Cardiac fibroblast (primary cell): ENCODE measurements at regions not wholly inside any gene's neighbourhood (a gene's known extent, or its start where the extent isn't known, plus 50 kb on each side); places are given as distances from the start of the nearest gene placed in this dataset.

Experiments
- DNase-seq, 2 donors: peaks; one replicate each; pipeline versions ENCODE4 v3.0.0 to v3.0.0-alpha.2; 2010; ENCODE audit warnings: low read depth in 2 of 2
- H3K4me3 ChIP-seq, 2 donors: replicated peaks in 1 of 2; 1 replicate in 1 of 2; 2 replicates in 1 of 2; pipeline ENCODE4 v1.5.1; 2011; ENCODE audit warnings: low read depth in 2 of 2, low read length in 2 of 2, mild to moderate bottlenecking in 2 of 2, moderate library complexity in 1 of 2
- CTCF ChIP-seq: IDR thresholded peaks from one replicate; pipeline ENCODE4 v1.5.1; 2011; ENCODE audit warnings: low read depth, mild to moderate bottlenecking, low read length, inconsistent platforms

- H3K4me3 ChIP-seq, result no peak overlapping the region
- peak in 1 of 2 donors; percentile 51 for DNase-seq
- TF ChIP-seq CTCF, result no peak
Measured at GRCh38 chr10:78185693-78186055, 152.0 kb downstream of the RPS24 start.

DNA sequence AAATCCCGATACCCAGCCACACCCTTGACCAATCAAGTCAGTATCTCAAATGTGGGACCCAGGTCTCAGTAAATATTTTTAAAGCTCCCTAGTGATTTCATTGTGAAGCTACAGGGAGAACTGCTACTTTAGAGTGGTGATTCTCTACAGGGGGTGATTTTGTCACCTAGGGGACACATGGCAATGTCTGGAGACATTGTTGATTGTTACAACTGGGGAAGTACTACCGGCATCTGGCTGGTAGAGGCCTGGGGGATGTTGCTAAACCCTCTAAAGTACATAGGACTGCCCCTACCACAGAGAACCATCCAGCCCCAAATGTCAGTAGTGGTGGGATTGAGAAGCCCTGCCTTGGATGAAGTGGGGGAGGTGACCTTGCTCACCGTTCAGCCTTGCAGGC lies 152.9 kb downstream of the RPS24 start:
- no peak for TF ChIP-seq CTCF
- no peak overlapping the region for H3K4me3 ChIP-seq
- DNase-seq, result no peak

DNA sequence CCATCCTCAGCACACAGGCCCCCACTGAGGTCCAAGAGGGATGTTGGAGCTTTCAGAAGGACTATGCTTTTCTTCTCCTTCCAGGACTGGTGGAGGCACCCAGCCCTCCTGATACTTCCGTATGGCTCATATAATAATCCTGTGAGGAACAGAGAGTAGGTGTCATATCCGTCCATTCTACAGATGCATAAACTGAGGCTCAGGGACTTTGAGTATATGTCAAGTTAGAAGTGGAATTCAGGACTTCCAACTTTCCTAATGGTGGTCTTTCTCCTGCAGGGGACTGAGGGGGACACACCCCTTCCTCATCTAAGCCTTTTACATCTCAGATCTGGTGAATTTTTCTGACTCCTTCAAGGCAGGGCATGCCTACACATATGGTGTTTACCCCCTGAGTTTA lies 153.7 kb downstream of the RPS24 start:
- no peak overlapping the region for H3K4me3 ChIP-seq
- TF ChIP-seq CTCF, result no peak
- DNase-seq, result no peak

GRCh38 chr10:78188446-78188845 lies 154.8 kb downstream of the RPS24 start:
- DNase-seq, result peak in 1 of 2 donors; percentile 11
- no peak for TF ChIP-seq CTCF
- H3K4me3 ChIP-seq, result no peak overlapping the region

GRCh38 chr10:78190051-78190825 lies 156.6 kb downstream of the RPS24 start:
- no peak overlapping the region for H3K4me3 ChIP-seq
- no peak for TF ChIP-seq CTCF
- no peak for DNase-seq

- H3K4me3 ChIP-seq, result no peak overlapping the region
- DNase-seq, result no peak
- TF ChIP-seq CTCF, result no peak
Measured at GRCh38 chr10:78191301-78191700, 157.6 kb downstream of the RPS24 start.

DNA sequence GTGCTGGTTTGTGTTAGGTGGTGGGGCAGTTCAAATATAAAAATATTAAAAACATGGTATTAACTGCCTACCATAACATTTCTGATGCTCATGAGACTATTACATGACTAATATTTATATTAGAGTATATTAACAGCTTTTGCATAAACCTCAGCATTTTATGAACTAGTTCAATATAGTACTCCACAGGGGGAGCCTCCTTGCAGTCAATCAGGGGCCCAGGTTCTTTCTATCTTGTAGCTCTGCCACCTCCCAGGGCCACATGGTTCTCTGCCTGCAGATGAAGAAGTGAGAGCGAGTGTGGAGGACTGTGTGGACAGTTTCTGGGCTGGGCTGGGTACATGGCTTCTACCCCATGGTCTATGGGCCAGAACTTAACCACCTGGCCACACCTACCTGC lies 159.5 kb downstream of the RPS24 start:
- DNase-seq, result no peak
- H3K4me3 ChIP-seq, result no peak overlapping the region
- no peak for TF ChIP-seq CTCF
